OCI-LY3 (cell line): ENCODE measurements at regions not wholly inside any gene's neighbourhood (a gene's known extent, or its start where the extent isn't known, plus 50 kb on each side); places are given as distances from the start of the nearest gene placed in this dataset.
"Not testable (repeated sequence)": the region's sequence is repeated elsewhere in the genome, so short reads cannot be mapped to it uniquely, and the experiment has no call there.

Experiments
- H2AFZ ChIP-seq: fragments of 200-600, 300-600 bp; shearing (Covaris generic); 2 replicates; pipeline ENCODE4 v1.6.0; 2014; ENCODE audit warnings: antibody characterized with exemption, low read depth, low read length
- H3K27ac ChIP-seq: fragments of 200-600, 300-600 bp; sonication (generic); 2 replicates; pipeline ENCODE4 v1.5.1; 2014; ENCODE audit warnings: mild to moderate bottlenecking, low read length, moderate library complexity, mixed read lengths
- H3K27me3 ChIP-seq: fragments of 200-600, 300-600 bp; sonication (generic); 2 replicates; pipeline ENCODE4 v1.6.1; 2014; ENCODE audit warnings: low read depth, low read length, mixed read lengths
- H3K36me3 ChIP-seq: fragments of 200-600, 300-600 bp; sonication (generic); replicated peaks from 2 replicates; pipeline ENCODE3; 2014; ENCODE audit warnings: low read depth, low read length, mixed read lengths
- H3K4me1 ChIP-seq: fragments of 300-600, 200-600 bp; sonication (generic); 2 replicates; pipeline ENCODE4 v1.6.1; 2014; ENCODE audit warnings: low read length, mixed read lengths
- H3K4me2 ChIP-seq: fragments of 200-600, 300-600 bp; sonication (generic); 2 replicates; pipeline ENCODE4 v1.6.1; 2014; ENCODE audit warnings: low read length, mixed read lengths
- H3K4me3 ChIP-seq: fragments of 300-600, 200-600 bp; sonication (generic); 2 replicates; pipeline ENCODE4 v1.5.1; 2014; ENCODE audit warnings: antibody characterized with exemption, mild to moderate bottlenecking, low read length, moderate library complexity
- H3K79me2 ChIP-seq: fragments of 300-600, 200-600 bp; shearing (Covaris generic); 2 replicates; pipeline ENCODE4 v1.6.1; 2014; ENCODE audit warnings: mild to moderate bottlenecking, low read length, mixed read lengths
- H3K9ac ChIP-seq: fragments of 300-600, 200-600 bp; shearing (Covaris generic); 2 replicates; pipeline ENCODE4 v1.6.0; 2014; ENCODE audit warnings: mild to moderate bottlenecking, low read length, moderate library complexity
- H3K9me3 ChIP-seq: fragments of 200-600, 300-600 bp; shearing (Covaris generic); 2 replicates; pipeline ENCODE4 v1.6.1; 2014; ENCODE audit warnings: low read length, mixed read lengths; ENCODE audit not compliant: insufficient read depth
- H4K20me1 ChIP-seq: fragments of 200-600, 300-600 bp; sonication (generic); 2 replicates; pipeline ENCODE4 v1.6.1; 2016; ENCODE audit warnings: low read length, mixed read lengths; ENCODE audit not compliant: insufficient read depth
- CTCF ChIP-seq: fragments of 200-600, 300-600 bp; sonication (generic); IDR thresholded peaks from 2 replicates; pipeline ENCODE4 v1.5.1; 2014; ENCODE audit warnings: antibody characterized with exemption, low read length, low read depth
- EZH2phosphoT487 ChIP-seq: fragments of 200-600 bp; shearing (Covaris generic); IDR thresholded peaks from 2 replicates; pipeline ENCODE4 v1.6.1; 2018; ENCODE audit warnings: antibody characterized with exemption, mixed run types, low read depth

GRCh38 chr6:14388371-14388770 lies 270.8 kb downstream of the CD83 start:
- Histone ChIP-seq H3K79me2 (no peaks in the 10 kb centered on the region), H3K9me3 (no peaks in the 10 kb centered on the region), H3K9ac (no peak overlapping the region), H3K27me3 (no peaks in the 10 kb centered on the region), H3K27ac (no peak overlapping the region), H4K20me1 (no peaks in the 10 kb centered on the region), H3K4me2 (no peak overlapping the region), H3K4me3 (no peak overlapping the region), H3K4me1 (peaks cover 29% of the 10 kb centered on the region), H3K36me3 (no peaks in the 10 kb centered on the region), H2AFZ (no peak overlapping the region)
- TF ChIP-seq EZH2phosphoT487: no peak
- TF ChIP-seq CTCF: no peak

- H3K4me1 ChIP-seq: peaks cover 19% of the 10 kb centered on the region
- H3K36me3 ChIP-seq, H3K9me3 ChIP-seq, H3K4me2 ChIP-seq, H3K27me3 ChIP-seq, H3K27ac ChIP-seq, H3K4me3 ChIP-seq, H4K20me1 ChIP-seq, H2AFZ ChIP-seq, H3K9ac ChIP-seq, H3K79me2 ChIP-seq: not testable (repeated sequence)
Measured at GRCh38 chr6:14389776-14390175, 272.2 kb downstream of the CD83 start.

- Histone ChIP-seq H3K27ac (no peak overlapping the region), H2AFZ (no peak overlapping the region), H3K9ac (no peak overlapping the region), H3K4me1 (peaks cover 14% of the 10 kb centered on the region), H3K4me2 (no peak overlapping the region), H3K27me3 (no peaks in the 10 kb centered on the region), H3K4me3 (no peak overlapping the region), H3K79me2 (no peaks in the 10 kb centered on the region), H3K36me3 (no peaks in the 10 kb centered on the region), H3K9me3 (no peaks in the 10 kb centered on the region), H4K20me1 (no peaks in the 10 kb centered on the region)
- TF ChIP-seq CTCF (no peak), EZH2phosphoT487 (no peak)
Measured at GRCh38 chr6:14390805-14391204, 273.2 kb downstream of the CD83 start.

GRCh38 chr6:14393910-14394309 lies 276.3 kb downstream of the CD83 start:
- Histone ChIP-seq H2AFZ (no peak overlapping the region), H3K4me1 (peaks cover 18% of the 10 kb centered on the region)
- TF ChIP-seq EZH2phosphoT487: no peak
- no peak for TF ChIP-seq CTCF

GRCh38 chr6:14396392-14396791 lies 278.8 kb downstream of the CD83 start:
- H3K4me3 ChIP-seq: no peak overlapping the region

More at GRCh38 chr6:14393910-14394309, 276.3 kb downstream of the CD83 start:
- H3K9me3 ChIP-seq: no peaks in the 10 kb centered on the region
- H3K27ac ChIP-seq: no peak overlapping the region
- H3K36me3 ChIP-seq: no peaks in the 10 kb centered on the region
- H3K4me2 ChIP-seq: no peak overlapping the region
- no peak overlapping the region for H3K4me3 ChIP-seq
- no peaks in the 10 kb centered on the region for H3K79me2 ChIP-seq
- H3K9ac ChIP-seq: no peak overlapping the region
- no peaks in the 10 kb centered on the region for H3K27me3 ChIP-seq
- H4K20me1 ChIP-seq: no peaks in the 10 kb centered on the region

More at GRCh38 chr6:14396392-14396791, 278.8 kb downstream of the CD83 start:
- Histone ChIP-seq H3K36me3 (no peaks in the 10 kb centered on the region), H3K9me3 (no peaks in the 10 kb centered on the region), H3K27ac (no peak overlapping the region), H3K79me2 (no peaks in the 10 kb centered on the region), H3K27me3 (no peaks in the 10 kb centered on the region), H4K20me1 (no peaks in the 10 kb centered on the region), H2AFZ (no peak overlapping the region), H3K4me2 (peak overlapping the region; percentile 65), H3K9ac (no peak overlapping the region), H3K4me1 (peaks cover 18% of the 10 kb centered on the region)
- TF ChIP-seq EZH2phosphoT487 (no peak), CTCF (no peak)
